Daoy (cell line): ENCODE measurements at regions not wholly inside any gene's neighbourhood (a gene's known extent, or its start where the extent isn't known, plus 50 kb on each side); places are given as distances from the start of the nearest gene placed in this dataset.
"Not testable (repeated sequence)": the region's sequence is repeated elsewhere in the genome, so short reads cannot be mapped to it uniquely, and the experiment has no call there.

Experiments used
- DNase-seq: peaks from one replicate; pipeline ENCODE4 v3.0.0-alpha.2; 2015; ENCODE audit warnings: low read depth

DNA sequence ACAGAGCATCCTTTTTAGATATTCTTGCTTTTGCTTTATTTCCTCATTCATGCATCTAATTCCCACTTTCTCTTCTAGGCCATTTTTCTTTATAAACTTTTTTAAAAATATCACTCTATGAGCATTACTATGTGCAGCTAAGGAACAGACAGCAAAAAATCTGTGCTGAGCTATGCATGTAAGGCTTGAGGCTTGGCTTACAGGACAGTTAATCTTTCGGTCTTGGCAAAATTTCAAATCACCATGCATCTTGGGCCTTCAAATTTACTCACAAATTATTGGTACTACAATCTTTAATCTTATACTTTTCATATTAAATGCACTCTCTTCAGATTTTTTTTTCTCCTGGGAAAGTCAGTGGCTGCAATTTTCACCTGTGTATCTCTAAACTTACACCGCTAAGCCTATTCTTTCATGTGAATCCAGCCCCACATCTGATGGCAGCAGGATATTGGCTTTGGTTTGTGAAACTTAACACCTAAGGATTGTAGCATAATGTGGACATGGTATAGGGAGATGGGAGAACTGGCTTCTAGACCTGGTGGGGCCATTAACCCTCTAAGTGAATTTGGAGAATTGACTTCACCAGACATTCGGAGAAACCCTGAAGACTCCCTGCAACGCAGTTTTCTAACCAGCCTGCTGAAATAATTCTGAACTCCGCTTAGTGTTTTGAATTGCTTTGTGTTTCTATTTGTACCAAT is 278.3 kb downstream of the SPRY1 start:
- no peak for DNase-seq

DNA sequence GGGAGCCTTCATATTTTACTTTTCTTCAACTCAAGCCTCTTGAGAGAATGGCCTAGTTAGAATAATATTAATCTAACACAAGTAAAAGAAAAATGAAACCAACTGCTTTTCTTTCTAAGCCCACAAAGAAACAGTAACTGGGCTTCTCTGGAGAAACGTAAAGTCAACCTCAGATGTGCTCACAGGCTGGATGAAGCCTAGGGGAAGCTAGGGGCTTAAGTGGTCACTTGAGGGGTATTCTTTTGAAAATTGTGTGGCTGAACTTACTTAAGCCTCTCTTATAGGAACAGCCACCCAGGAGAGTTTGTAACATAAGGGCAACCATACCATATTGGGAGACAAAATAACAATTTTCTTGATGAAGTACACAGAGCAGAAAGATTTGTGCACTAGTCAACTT is 279.0 kb downstream of the SPRY1 start:
- DNase-seq, result no peak

DNA sequence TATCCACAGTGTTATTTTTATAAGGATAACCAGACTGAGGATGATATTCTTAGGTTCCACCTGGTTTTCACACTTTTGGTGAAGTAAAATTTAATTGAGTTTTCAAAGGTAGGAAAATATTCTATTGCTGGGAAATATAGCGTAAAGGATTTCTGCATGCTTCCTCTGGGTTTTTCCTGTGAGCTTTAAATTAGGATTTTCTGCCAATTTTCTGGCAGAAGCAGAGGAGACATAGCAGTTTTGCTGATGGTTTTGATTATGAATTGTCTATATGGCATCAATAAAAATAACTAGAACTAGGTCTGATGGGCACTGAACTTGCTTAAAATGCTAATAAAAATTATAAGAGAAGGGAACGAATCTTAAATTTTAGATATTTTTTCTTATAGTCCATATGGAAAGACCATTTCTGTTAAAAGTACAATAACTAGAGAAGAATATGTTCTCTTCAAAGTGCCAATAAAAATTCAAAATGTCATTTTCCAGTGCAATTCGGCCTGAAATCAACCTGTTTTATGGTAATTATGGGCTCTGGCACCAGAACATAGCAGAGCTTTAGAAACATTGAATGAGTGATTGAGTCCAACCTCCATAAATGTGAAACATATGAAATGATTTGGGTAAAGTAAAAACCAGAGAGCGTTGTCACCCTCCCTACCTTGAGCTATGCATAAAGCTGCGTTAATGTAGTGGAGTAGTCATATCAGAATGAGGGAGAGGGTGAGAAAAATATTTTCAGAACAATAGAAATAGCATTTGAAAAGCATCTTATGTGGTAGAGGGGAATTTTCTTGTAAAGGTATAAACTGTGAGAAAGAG is 279.7 kb downstream of the SPRY1 start:
- no peak for DNase-seq

DNA sequence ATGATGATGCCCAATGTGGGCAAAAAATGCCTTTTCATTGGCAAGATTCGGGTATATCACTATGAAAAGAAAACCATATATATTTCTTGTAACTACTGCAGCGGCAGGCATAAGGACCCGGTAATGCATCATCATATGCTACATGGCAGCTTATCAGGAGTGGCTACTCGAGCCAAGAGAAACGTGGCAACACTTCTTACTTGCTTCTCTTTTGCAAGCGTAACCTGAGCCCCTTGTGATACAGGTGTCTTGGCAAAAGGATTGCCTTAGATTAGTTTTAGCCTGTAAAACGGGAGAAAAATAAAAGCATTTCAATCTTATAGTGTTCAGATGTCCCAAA is 280.3 kb downstream of the SPRY1 start:
- DNase-seq, result no peak

DNA sequence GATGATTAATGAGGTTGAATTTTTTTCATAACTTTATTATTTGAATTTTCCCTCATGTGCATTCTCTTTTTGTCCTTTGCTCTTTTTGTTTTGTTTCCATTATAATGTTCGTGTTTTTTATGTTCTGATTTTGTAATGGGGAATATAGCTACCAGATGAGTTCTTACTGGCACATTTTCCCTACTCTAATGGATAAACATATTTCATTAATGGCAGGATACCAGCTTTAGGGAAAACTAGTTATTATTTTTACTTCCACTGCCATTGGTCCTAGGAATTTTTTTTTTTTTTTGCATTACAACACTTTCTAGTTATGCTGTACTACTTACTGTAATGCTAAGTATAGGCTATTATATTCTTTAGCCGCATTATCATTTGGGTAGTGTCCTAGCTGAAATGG is 286.3 kb downstream of the SPRY1 start:
- no peak for DNase-seq

DNA sequence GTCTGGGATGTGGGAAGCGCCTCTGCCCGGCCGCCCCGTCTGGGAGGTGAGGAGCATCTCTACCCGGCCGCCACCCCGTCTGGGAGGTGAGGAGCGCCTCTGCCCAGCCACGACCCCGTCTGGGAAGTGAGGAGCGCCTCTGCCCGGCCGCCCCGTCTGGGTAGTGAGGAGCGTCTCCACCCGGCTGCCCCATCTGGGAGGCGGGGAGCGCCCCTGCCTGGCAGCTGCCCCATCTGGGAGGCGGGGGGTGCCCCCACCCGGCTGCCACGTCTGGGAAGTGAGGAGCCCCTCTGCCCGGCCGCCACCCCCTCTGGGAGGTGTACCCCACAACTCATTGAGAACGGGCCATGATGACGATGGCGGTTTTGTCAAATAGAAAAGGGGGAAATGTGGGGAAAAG is 288.3 kb downstream of the SPRY1 start:
- not testable (repeated sequence) for DNase-seq

DNA sequence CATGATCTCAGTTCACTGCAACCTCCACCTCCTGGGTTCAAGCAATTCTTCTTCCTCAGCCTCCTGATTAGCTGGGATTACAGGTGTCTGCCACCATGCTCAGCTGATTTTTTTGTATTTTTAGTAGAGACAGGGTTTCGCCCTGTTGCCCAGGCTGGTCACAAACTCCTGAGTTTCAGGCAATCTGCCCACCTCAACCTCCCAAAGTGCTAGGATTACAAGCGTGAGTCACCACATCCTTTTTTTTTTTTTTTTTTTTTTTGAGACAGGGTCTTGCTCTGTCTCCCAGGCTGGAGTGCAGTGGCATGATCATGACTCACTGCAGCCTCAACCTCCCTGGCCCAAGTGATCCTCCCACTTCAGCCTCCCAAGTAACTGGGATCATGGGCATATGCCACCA is 298.9 kb downstream of the SPRY1 start:
- peak; percentile 5 for DNase-seq

DNA sequence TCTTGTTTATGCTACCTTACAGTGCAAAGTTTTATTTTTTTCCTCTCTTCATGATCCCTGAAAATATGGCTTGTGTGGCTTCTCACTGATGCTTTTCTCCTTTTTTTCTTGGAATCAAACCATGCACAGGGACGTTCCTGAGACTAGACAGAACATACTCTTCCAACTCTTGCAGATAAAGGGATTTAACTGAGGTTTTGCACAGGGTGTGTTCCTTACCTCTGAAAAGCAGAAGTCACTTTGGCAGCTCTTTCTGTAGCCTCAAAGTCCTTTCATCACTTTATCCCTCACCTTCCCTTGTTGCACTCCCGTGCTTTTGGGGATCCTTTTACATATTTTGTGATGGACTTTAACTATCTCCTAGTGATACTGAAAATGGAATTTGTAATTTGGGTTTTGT is 300.1 kb downstream of the SPRY1 start:
- no peak for DNase-seq

DNA sequence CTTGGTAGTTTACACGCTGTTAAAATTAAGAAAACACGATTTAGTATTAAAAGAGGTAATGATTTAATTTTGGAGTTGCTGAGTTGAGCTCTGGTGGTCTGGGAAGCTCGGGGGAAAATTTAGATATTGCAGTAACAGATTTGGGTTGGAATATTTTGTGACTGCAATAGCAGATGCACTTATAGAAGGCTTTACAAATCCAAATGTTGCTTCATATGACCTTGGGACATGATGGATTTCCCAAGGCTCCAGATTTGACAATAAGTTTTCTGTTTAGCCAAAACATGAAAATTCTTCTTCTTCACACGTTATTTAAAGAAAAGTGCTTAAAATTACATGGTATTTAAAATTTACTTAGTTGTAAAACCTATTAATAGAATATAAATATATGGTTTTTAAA is 302.0 kb downstream of the SPRY1 start:
- DNase-seq, result no peak

DNA sequence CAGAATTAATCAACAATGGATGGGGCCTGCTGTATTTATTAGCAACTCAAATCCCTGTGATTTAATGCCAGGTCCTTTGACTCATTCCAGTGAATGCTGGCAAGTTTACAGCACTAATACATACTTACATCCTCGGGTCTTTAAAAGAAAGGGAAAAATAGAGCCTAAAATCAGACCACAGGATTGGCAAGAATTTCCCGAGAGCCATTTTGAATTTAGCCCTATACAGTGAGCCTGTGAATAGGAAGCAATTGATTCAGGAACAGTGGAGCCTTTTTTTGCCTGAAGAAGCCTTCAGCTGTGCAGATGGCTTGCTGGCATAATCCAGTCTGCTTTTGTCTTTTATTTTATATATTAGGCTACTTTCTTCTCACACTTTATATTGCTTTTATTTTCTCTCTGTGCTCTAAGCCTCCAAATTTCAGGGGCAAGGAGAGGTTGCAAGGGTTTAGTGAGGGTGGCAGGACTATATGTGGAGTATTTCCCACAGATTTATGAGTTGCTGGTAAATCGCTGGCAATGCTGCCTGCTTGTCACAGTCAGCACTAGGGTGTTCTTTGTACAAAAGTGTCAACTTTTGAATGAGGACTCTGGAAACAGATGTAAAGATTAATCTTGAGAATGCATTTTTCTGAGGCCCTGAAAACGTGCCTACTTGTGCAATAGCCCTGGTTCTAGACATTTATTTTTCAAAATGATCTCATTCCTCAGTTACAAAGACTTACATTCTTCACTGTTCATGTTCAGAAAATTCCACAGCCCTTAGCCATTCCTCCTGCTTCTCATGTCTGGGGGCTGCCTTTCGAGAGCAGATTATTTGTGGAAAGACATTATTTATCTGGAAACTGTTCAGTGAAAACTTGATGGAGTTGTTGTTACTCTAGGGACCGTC is 303.5 kb downstream of the SPRY1 start:
- peak; percentile 21 for DNase-seq

DNA sequence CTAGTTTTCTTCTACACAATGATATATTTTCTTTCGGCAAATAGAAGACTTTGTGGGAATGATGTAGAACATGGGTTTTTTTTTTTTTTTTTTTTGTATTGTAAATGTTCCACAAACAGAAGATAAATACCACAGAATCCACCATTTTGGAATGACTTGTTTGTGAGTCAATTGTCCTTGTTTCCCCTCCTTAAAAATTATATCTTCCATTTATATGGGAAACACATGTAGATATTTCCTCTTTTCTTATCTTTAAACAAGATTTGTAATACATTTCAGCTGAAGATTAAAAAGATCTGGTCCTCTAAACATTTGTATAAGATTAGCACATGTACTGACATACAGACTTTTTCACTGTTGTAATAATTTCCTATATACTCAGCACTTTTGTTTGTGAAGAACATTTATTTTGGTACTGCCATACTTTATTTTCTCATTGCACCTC is 304.6 kb downstream of the SPRY1 start:
- DNase-seq, result no peak

DNA sequence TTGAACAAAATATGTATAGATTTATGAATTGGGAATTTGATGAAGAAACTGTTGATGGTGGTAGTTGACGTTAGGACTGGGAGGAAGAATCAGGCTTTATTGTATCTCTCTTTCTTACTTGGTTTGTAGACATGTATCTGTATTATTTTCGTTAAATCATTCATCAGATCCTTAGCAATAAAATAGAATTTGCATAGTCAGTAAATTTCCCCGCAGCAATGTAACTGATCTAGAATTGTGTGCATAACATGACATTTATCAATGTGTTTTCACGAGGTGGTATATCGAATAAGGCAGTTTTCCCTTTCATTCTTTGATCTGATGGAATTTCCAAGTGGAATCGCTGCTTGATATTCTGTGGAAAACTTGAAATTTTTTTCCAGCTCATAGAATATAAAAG is 308.8 kb downstream of the SPRY1 start:
- DNase-seq, result no peak

DNA sequence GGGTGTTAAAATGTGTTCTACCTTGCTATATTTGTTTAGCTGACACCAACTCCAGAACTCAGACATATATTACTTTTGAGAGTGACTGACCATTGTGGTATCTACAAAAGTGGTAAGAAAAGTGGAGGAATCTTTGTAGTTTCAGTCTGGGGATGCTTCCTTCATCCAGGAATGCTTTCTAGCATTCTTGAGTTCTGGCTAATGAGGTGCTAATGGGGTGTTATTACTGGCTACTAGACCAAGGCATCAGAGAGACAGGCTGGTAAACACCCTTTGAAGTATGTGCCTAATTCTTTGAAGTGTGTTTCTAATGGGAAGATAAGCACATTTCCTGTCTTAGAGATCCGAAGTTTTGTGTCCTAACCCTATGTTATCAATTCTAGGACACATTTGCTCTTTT is 310.4 kb downstream of the SPRY1 start:
- DNase-seq, result no peak

DNA sequence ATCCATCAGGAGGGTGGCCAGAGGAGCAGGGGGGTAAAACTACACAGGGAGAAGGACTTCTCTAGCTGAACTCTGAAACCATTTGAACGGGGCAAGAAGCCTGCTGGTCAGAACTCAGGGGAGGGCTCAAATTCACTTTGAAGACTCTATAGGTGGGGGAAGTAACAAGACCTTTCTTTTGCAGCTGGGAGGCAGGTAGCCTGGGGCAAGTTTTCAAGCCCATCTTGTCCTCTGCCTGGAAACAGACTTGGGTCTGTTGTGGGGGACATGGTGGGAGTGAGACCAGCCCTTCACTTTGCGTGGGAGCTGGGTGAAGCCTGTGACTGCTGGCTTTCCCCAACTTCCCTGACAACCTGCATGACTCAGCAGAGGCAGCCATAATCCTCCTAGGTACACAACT is 312.3 kb downstream of the SPRY1 start:
- DNase-seq, result no peak

DNA sequence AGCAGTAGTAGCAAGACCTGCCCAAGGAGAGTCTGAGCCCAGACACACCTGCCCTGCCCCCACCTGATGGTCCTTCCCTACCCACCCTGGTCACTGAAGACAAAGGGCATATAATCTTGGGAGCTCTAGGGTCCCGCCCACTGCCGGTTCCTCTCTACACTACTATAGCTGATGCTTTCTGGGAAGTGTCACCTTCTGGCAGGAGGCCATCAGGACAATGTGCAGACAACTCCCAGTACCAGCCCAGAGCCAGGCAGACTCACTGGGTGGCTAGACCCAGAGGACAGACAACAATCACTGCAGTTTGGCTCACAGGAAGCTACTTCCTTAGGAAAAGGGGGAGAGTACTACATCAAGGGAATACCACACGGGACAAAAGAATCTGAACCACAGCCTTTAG is 312.7 kb downstream of the SPRY1 start:
- no peak for DNase-seq

DNA sequence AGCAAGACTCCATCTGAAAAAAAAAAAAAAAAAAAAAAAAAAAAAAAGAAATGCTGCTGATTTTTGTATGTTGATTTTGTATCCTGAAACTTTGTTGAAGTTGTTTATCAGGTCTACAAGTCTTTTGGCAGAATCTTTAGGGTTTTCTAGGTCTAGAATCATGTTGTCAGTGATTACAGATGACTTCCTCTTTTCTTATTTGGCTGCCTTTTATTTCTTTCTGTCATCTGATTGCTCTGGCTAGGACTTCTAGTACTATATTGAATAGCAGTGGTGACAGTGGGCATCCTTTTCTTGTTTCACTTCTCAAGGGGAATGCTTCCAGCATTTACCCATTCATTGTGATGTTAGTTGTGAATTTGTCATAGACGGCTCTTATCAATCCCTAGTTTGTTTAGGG is 334.4 kb downstream of the SPRY1 start:
- no peak for DNase-seq

DNA sequence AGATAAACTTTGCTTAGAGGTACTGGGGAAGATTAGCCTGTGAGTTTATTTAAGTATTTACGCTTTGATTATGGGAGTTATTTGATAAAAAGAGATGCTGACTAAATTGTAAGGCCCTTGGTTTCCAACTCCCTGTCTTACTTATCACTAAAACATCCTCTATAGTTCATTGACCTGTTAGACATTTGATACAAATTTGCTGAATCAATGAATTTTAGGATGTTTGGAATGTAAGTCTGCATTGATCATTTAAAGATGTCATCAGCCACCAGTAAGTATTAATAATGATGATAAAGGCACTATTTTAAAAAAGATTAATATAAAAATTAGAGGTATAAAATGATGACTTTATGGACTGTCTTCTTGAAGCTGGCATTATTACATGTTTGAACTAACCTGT is 340.6 kb downstream of the SPRY1 start:
- DNase-seq, result no peak

DNA sequence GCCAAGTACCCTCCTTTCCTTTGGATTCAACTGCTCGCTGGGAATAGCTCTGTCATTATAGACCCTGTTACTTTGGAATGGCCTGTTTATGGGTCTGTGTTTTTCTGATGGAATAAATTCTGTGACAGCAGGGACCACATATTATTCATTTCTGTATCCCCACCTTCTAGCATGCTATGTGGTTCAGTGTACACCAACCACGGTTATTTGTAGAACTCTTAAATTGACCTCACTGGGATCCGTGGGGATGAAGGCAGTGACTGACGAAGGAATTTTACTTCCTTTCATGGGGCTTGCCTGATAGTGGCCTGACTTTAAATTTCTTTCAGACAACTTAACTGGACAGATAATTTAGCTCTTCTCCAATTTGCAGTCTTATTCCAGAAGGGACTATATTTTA is 343.2 kb downstream of the SPRY1 start:
- no peak for DNase-seq

DNA sequence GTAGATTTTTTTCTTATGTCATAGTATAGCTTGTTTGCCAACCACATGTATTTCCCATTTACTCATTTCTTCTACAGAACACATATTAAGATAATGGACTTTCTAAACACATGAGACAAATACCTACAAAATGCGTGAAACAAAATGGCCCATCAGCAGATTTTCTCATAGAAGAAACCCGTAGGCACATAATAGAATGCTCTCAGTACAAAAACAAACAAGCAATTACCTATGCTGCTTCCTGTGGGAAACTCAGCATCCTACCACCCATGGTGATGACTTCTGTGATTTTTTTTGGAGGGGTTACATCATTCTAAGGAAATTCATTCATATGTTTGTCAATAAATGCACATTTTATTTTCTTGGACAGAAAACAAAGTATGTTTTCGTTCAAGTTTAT is 343.6 kb downstream of the SPRY1 start:
- no peak for DNase-seq

DNA sequence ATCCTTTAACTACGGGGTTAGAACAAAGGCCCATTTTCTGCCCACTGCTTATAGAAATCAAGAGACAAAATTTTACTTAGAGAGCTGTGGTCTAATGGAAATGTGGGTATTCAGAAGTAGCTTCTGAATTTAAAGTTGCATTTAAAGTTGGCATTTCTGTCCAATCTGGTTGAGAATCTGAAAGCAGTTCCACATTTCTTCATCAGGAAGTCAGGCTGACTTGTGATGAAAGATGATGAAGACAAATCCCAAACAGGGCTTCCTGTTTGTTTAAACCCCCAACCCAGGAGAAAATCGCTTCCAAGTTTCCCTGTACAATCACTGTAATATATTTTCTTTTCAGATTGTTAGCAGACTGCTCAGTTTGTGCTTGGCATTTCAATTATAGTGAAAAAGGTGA is 345.3 kb downstream of the SPRY1 start:
- no peak for DNase-seq

DNA sequence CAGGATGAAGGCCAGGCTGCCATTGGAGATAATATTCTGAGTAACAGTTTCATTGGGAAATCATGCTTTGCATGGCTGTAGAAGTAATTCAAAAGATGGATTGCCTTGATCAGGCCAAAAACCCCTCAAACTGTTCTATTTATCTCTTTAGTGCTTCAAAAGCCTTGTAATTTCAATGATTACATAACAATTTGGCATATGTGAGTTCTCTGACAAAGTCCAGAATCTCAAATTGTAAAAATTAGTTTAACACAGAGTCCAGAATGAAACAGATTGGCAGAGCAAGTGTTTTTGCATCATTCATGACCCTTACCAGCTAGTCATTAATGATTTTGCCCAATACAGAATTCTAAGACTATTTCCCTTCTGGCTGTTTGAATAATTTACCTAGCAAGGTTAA is 347.3 kb downstream of the SPRY1 start:
- no peak for DNase-seq

DNA sequence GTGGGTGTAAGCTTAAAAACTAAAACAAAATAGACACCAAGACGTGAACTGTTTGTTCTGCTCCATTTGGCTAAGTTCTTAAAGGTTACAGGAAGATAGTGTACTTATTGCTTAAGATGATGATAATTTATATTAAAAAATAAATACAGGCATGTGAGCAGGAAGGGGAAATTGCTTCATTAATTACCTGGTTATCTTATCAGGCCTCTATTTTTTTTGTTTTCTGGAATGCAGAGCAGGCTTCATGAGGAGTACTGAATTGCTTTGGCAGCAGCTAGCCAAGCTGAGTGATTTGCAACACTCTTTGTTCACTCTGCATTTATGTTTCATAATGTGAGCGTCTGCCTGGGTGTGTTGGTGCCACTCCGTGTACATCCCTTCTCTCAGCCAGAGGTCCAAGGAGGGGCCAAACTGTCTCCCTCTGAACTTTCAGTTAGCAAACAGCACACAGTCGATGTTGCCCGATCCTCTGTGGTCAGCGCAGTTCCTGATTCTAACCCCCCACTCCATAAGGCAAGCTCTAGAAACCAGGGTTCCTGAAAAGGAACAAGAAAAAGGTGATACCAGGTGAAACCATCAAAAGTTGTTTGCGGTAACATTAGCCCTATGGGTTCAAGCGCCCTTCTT is 348.2 kb downstream of the SPRY1 start:
- no peak for DNase-seq
